ENCODE measurements at regions not wholly inside any gene's neighbourhood (a gene's known extent, or its start where the extent isn't known, plus 50 kb on each side); places are given as distances from the start of the nearest gene placed in this dataset.

DNA sequence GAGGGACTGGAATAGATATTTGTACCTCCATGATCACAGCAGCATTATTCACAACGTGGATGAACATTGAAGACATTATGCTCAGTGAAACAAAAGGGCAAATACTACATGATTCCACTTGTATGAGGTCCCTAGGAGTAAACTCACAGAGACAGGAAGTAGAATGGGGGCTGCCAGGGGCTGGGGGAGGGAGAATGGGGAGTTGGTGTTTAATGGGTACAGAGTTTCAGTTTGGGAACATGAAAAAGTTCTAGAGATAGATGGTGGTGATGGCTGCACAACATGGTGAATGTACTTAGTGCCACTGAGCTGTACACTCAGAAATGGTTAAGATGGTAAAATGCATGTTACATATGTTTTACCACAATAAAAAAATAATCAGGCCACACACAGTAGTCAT is 164.3 kb upstream of the RREB1 start (continued):
- TF ChIP-seq, protein P1, sequence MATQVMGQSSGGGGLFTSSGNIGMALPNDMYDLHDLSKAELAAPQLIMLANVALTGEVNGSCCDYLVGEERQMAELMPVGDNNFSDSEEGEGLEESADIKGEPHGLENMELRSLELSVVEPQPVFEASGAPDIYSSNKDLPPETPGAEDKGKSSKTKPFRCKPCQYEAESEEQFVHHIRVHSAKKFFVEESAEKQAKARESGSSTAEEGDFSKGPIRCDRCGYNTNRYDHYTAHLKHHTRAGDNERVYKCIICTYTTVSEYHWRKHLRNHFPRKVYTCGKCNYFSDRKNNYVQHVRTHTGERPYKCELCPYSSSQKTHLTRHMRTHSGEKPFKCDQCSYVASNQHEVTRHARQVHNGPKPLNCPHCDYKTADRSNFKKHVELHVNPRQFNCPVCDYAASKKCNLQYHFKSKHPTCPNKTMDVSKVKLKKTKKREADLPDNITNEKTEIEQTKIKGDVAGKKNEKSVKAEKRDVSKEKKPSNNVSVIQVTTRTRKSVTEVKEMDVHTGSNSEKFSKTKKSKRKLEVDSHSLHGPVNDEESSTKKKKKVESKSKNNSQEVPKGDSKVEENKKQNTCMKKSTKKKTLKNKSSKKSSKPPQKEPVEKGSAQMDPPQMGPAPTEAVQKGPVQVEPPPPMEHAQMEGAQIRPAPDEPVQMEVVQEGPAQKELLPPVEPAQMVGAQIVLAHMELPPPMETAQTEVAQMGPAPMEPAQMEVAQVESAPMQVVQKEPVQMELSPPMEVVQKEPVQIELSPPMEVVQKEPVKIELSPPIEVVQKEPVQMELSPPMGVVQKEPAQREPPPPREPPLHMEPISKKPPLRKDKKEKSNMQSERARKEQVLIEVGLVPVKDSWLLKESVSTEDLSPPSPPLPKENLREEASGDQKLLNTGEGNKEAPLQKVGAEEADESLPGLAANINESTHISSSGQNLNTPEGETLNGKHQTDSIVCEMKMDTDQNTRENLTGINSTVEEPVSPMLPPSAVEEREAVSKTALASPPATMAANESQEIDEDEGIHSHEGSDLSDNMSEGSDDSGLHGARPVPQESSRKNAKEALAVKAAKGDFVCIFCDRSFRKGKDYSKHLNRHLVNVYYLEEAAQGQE (IDR thresholded peaks at IDR 0.05; ENCODE audit: unreplicated experiment) = no peak
- no peak for TF ChIP-seq NANOG (IDR thresholded peaks at IDR 0.05; ENCODE audit: borderline replicate concordance)
- no peak for TF ChIP-seq JUNB (IDR thresholded peaks at IDR 0.05; ENCODE audit: unreplicated experiment)
- TF ChIP-seq, protein P2, sequence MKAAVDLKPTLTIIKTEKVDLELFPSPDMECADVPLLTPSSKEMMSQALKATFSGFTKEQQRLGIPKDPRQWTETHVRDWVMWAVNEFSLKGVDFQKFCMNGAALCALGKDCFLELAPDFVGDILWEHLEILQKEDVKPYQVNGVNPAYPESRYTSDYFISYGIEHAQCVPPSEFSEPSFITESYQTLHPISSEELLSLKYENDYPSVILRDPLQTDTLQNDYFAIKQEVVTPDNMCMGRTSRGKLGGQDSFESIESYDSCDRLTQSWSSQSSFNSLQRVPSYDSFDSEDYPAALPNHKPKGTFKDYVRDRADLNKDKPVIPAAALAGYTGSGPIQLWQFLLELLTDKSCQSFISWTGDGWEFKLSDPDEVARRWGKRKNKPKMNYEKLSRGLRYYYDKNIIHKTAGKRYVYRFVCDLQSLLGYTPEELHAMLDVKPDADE (IDR thresholded peaks at IDR 0.05) = no peak
- no peak for TF ChIP-seq STAT1 (IDR thresholded peaks at IDR 0.05; ENCODE audit: unreplicated experiment)
- TF ChIP-seq ZNF114 (CRISPR knock-in tag; IDR thresholded peaks at IDR 0.05) = no peak
- no peak for TF ChIP-seq EZH2phosphoT487 (IDR thresholded peaks at IDR 0.05; ENCODE audit: unreplicated experiment)
- TF ChIP-seq ZNF331 (CRISPR knock-in tag; IDR thresholded peaks at IDR 0.05; ENCODE audit: low read depth) = no peak

DNA sequence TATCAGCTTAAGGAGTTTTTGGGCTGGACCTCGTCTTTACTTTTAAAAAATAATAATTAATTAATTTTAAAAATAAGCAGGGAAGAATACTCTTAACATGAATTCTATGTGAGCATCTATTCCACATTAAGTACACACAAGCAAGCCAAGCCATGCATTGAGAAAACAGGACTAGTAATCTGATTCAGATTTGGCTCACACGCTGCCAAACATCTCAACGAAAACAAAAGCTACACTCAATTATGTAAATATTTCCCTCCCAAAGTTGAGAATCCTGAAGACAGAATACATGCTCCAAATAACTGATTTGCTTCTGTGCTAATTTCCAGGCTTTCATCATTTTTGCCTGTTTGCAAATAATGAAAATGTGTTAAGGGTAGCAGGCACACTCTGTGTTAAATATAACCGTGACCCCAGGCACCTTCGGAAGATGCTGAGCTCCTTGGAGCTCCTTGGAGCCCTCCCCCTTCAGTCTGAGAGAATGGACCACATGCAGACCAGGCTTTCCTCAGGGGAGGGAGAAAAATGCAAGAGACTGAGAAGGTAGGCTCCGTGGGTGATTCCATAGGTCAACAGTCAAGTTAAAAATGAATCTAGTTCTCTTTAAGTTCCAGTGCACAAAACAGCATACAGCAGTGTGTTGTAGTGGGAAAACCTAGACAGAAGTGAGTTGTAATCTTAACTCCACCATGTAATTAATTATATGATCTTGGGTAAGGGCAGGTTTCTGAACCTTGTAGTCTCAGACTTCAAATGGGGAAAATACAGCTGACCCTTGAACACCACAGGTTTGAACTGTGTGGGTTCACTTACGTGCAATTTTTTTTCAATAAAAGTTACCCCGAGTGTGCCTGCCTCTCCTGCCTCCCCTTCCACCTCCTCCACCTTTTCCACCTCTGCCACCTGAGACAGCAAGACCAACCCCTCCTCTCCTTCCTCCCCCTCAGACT is 161.3 kb upstream of the RREB1 start:
- Histone ChIP-seq H3K4me2 (no peak overlapping the region), H3K4me1 (ENCODE audit: insufficient read depth) (peaks cover 3% of the 10 kb centered on the region; the same call in 1 of the 2 replicates), H3K27ac (ENCODE audit: low read depth) (no peak overlapping the region), H3K79me2 (replicated peaks; ENCODE audit: insufficient read depth) (no peaks in the 10 kb centered on the region), H3K36me3 (ENCODE audit: insufficient read depth) (no peaks in the 10 kb centered on the region), H4K20me1 (replicated peaks; ENCODE audit: insufficient read depth) (no peaks in the 10 kb centered on the region), H3K27me3 (ENCODE audit: insufficient read depth) (no peaks in the 10 kb centered on the region), H3K4me3 (no peak overlapping the region), H3F3A (replicated peaks; ENCODE audit: low read depth) (no peaks in the 10 kb centered on the region), H3K9me2 (ENCODE audit: insufficient read depth) (no peaks in the 10 kb centered on the region), H2AFZ (peak overlapping the region; percentile 35; the same call in 1 of the 2 replicates)
- DNase-seq (ENCODE audit: low spot score) (no peak), ATAC-seq (peak; percentile 74)
- H3K4me1 Mint-ChIP-seq = peaks cover 20% of the 10 kb centered on the region
- no peak overlapping the region for H3K4me3 Mint-ChIP-seq
- H3K27me3 Mint-ChIP-seq (ENCODE audit: insufficient read depth, low read depth, poor library complexity) = peaks cover 3% of the 10 kb centered on the region
- no peak overlapping the region for H3K27ac Mint-ChIP-seq
- H3K36me3 Mint-ChIP-seq (ENCODE audit: low read depth) = peaks cover 8% of the 10 kb centered on the region; the same call in 2 of the 3 replicates
- H3K9me3 Mint-ChIP-seq = peaks cover 12% of the 10 kb centered on the region
- TF ChIP-seq, protein P3, sequence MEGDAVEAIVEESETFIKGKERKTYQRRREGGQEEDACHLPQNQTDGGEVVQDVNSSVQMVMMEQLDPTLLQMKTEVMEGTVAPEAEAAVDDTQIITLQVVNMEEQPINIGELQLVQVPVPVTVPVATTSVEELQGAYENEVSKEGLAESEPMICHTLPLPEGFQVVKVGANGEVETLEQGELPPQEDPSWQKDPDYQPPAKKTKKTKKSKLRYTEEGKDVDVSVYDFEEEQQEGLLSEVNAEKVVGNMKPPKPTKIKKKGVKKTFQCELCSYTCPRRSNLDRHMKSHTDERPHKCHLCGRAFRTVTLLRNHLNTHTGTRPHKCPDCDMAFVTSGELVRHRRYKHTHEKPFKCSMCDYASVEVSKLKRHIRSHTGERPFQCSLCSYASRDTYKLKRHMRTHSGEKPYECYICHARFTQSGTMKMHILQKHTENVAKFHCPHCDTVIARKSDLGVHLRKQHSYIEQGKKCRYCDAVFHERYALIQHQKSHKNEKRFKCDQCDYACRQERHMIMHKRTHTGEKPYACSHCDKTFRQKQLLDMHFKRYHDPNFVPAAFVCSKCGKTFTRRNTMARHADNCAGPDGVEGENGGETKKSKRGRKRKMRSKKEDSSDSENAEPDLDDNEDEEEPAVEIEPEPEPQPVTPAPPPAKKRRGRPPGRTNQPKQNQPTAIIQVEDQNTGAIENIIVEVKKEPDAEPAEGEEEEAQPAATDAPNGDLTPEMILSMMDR (conservative IDR thresholded peaks at IDR 0.05; ENCODE audit: low read depth in 2 of 2) = no peak
- TF ChIP-seq, protein P1 (IDR thresholded peaks at IDR 0.05; ENCODE audit: unreplicated experiment) = no peak
- TF ChIP-seq ZNF114 (CRISPR knock-in tag; IDR thresholded peaks at IDR 0.05) (no peak), CREB1 (CRISPR knock-in tag; IDR thresholded peaks at IDR 0.05; ENCODE audit: low read depth) (no peak)
